SK-N-SH treated with all-trans-retinoic acid at 6 μM for 48 hours (cell line): ENCODE measurements at regions not wholly inside any gene's neighbourhood (a gene's known extent, or its start where the extent isn't known, plus 50 kb on each side); places are given as distances from the start of the nearest gene placed in this dataset.

Source experiments
- ATAC-seq: fragments of 200-7000 bp; cut with Tn5 transposase; 3 replicates; pipeline ENCODE4 v1.9.1; 2020; ENCODE audit warnings: mild to moderate bottlenecking, moderate library complexity
- ARNTL ChIP-seq: fragments of 450-650 bp; formaldehyde crosslinking; IDR thresholded peaks from 2 replicates; pipeline ENCODE4 v1.5.0; 2020; ENCODE audit warnings: low read depth, mild to moderate bottlenecking, moderate library complexity, borderline replicate concordance
- BACH2 ChIP-seq: fragments of 250-450 bp; sonication (Bioruptor Pico); IDR thresholded peaks from 2 replicates; pipeline ENCODE4 v1.9.0; 2021; ENCODE audit warnings: mild to moderate bottlenecking, borderline replicate concordance
- CSDC2 ChIP-seq: fragments of 250-450 bp; sonication (Bioruptor Pico); IDR thresholded peaks from 2 replicates; pipeline ENCODE4 v1.5.0; 2020; ENCODE audit warnings: mild to moderate bottlenecking, moderate library complexity
- ESRRG ChIP-seq: fragments of 250-450 bp; sonication (Bioruptor Pico); IDR thresholded peaks from 2 replicates; pipeline ENCODE4 v1.6.1; 2021; ENCODE audit warnings: mild to moderate bottlenecking
- GLIS3 ChIP-seq: fragments of 250-450 bp; sonication (Bioruptor Pico); IDR thresholded peaks from 2 replicates; pipeline ENCODE4 v1.5.0; 2020; ENCODE audit warnings: mild to moderate bottlenecking, moderate library complexity
- ISL1 ChIP-seq: fragments of 250-450 bp; sonication (Bioruptor Pico); IDR thresholded peaks from 2 replicates; pipeline ENCODE4 v2.1.2; 2022; ENCODE audit warnings: mild to moderate bottlenecking, moderate library complexity
- OSR1 ChIP-seq: fragments of 250-450 bp; sonication (Bioruptor Pico); IDR thresholded peaks from 2 replicates; pipeline ENCODE4 v1.8.0; 2022; ENCODE audit warnings: moderate library complexity, mild to moderate bottlenecking, inconsistent platforms
- PPARA ChIP-seq: fragments of 250-450 bp; sonication (Bioruptor Pico); IDR thresholded peaks from 2 replicates; pipeline ENCODE4 v1.5.0; 2020; ENCODE audit warnings: mild to moderate bottlenecking, borderline replicate concordance
- RARB ChIP-seq: fragments of 250-450 bp; sonication (Bioruptor Pico); IDR thresholded peaks from 2 replicates; pipeline ENCODE4 v1.8.0; 2021; ENCODE audit warnings: mild to moderate bottlenecking, moderate library complexity
- SNAI2 ChIP-seq: fragments of 250-450 bp; sonication (Bioruptor Pico); IDR thresholded peaks from 2 replicates; pipeline ENCODE4 v1.5.0; 2020; ENCODE audit warnings: mild to moderate bottlenecking, moderate library complexity
- TCF4 ChIP-seq: fragments of 250-450 bp; sonication (Bioruptor Pico); IDR thresholded peaks from 2 replicates; pipeline ENCODE4 v1.8.0; 2021; ENCODE audit warnings: mild to moderate bottlenecking, moderate library complexity, borderline replicate concordance
- TOX ChIP-seq: fragments of 250-450 bp; sonication (Bioruptor Pico); IDR thresholded peaks from 2 replicates; pipeline ENCODE4 v1.8.0; 2021; ENCODE audit warnings: mild to moderate bottlenecking, moderate library complexity, borderline replicate concordance
- TSHZ2 ChIP-seq: fragments of 250-450 bp; sonication (Bioruptor Pico); IDR thresholded peaks from 2 replicates; pipeline ENCODE4 v1.5.0; 2020; ENCODE audit warnings: mild to moderate bottlenecking, moderate library complexity
- ZFP30 ChIP-seq: fragments of 450-650 bp; formaldehyde crosslinking; IDR thresholded peaks from 2 replicates; pipeline ENCODE4 v1.5.0; 2022; ENCODE audit warnings: mild to moderate bottlenecking, moderate library complexity
- ZNF565 ChIP-seq: fragments of 450-650 bp; formaldehyde crosslinking; conservative IDR thresholded peaks from 2 replicates; pipeline ENCODE4 v1.5.0; 2020; ENCODE audit warnings: low read depth, mild to moderate bottlenecking, moderate library complexity
- ZNF70 ChIP-seq: fragments of 450-650 bp; formaldehyde crosslinking; IDR thresholded peaks from 2 replicates; pipeline ENCODE4 v1.5.0; 2020; ENCODE audit warnings: mild to moderate bottlenecking, moderate library complexity
- TF ChIP-seq, protein P1 (sequence below): fragments of 250-450 bp; sonication (Bioruptor Pico); IDR thresholded peaks from 2 replicates; pipeline ENCODE4 v1.8.0; 2020; ENCODE audit warnings: mild to moderate bottlenecking, moderate library complexity, borderline replicate concordance
- TF ChIP-seq, protein P2 (sequence below): fragments of 250-450 bp; sonication (Bioruptor Pico); IDR thresholded peaks from 2 replicates; pipeline ENCODE4 v1.8.0; 2021; ENCODE audit warnings: low read depth, mild to moderate bottlenecking, moderate library complexity, borderline replicate concordance

DNA sequence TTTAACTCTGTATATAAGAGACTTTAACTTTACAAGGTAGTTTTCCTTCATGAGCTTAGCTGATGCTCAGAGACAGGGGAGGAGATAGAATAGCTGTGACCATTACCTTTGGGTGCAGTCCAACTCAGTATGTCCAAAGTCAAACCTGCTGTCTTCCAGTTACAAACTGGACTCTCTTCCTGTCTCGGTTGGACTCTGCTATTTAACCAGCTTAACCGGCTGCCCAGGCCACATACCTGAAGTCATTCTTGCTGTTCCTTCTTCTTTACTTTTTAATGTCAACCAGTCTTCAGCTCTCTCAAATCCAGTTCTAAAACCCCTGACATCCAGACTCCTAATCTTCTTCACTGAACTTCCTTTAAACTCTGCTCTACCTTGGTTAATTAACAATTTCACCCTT lies 138.3 kb upstream of the TSHZ2 start:
- TF ChIP-seq OSR1 (CRISPR knock-in tag), result no peak
- TF ChIP-seq, all 23 proteins: peak for 0
- no peak for ATAC-seq

- ATAC-seq, result no peak
- no peak for TF ChIP-seq ARNTL (CRISPR knock-in tag)
- TF ChIP-seq ISL1, result no peak
- no peak for TF ChIP-seq TOX (CRISPR knock-in tag)
- no peak for TF ChIP-seq SNAI2 (CRISPR knock-in tag)
- TF ChIP-seq TSHZ2 (CRISPR knock-in tag), result no peak
- no peak for TF ChIP-seq RARB
- no peak for TF ChIP-seq BACH2 (CRISPR knock-in tag)
- TF ChIP-seq, protein P1, sequence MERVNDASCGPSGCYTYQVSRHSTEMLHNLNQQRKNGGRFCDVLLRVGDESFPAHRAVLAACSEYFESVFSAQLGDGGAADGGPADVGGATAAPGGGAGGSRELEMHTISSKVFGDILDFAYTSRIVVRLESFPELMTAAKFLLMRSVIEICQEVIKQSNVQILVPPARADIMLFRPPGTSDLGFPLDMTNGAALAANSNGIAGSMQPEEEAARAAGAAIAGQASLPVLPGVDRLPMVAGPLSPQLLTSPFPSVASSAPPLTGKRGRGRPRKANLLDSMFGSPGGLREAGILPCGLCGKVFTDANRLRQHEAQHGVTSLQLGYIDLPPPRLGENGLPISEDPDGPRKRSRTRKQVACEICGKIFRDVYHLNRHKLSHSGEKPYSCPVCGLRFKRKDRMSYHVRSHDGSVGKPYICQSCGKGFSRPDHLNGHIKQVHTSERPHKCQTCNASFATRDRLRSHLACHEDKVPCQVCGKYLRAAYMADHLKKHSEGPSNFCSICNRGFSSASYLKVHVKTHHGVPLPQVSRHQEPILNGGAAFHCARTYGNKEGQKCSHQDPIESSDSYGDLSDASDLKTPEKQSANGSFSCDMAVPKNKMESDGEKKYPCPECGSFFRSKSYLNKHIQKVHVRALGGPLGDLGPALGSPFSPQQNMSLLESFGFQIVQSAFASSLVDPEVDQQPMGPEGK (CRISPR knock-in tag), result no peak
- no peak for TF ChIP-seq ZNF565 (CRISPR knock-in tag)
- no peak for TF ChIP-seq CSDC2 (CRISPR knock-in tag)
- no peak for TF ChIP-seq OSR1 (CRISPR knock-in tag)
- no peak for TF ChIP-seq PPARA (CRISPR knock-in tag)
- TF ChIP-seq ZFP30 (CRISPR knock-in tag), result no peak
- TF ChIP-seq ZNF70 (CRISPR knock-in tag), result no peak
- TF ChIP-seq, protein P2, sequence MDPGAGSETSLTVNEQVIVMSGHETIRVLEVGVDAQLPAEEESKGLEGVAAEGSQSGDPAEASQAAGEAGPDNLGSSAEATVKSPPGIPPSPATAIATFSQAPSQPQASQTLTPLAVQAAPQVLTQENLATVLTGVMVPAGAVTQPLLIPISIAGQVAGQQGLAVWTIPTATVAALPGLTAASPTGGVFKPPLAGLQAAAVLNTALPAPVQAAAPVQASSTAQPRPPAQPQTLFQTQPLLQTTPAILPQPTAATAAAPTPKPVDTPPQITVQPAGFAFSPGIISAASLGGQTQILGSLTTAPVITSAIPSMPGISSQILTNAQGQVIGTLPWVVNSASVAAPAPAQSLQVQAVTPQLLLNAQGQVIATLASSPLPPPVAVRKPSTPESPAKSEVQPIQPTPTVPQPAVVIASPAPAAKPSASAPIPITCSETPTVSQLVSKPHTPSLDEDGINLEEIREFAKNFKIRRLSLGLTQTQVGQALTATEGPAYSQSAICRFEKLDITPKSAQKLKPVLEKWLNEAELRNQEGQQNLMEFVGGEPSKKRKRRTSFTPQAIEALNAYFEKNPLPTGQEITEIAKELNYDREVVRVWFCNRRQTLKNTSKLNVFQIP, result no peak
- no peak for TF ChIP-seq ESRRG
- no peak for TF ChIP-seq GLIS3 (CRISPR knock-in tag)
Measured at GRCh38 chr20:52832151-52832774, 139.9 kb upstream of the TSHZ2 start.

- no peak for TF ChIP-seq ZNF565 (CRISPR knock-in tag)
- no peak for TF ChIP-seq TOX (CRISPR knock-in tag)
- TF ChIP-seq ZNF70 (CRISPR knock-in tag), result no peak
- no peak for TF ChIP-seq TCF4 (CRISPR knock-in tag)
- no peak for TF ChIP-seq PPARA (CRISPR knock-in tag)
- no peak for TF ChIP-seq ESRRG
- no peak for TF ChIP-seq RARB
- no peak for TF ChIP-seq TSHZ2 (CRISPR knock-in tag)
- TF ChIP-seq ISL1, result no peak
- no peak for TF ChIP-seq BACH2 (CRISPR knock-in tag)
- TF ChIP-seq, protein P2, result no peak
- TF ChIP-seq CSDC2 (CRISPR knock-in tag), result no peak
- ATAC-seq, result no peak
Measured at GRCh38 chr20:52830598-52830997, 141.6 kb upstream of the TSHZ2 start.
